ENCODE measurements at regions not wholly inside any gene's neighbourhood (a gene's known extent, or its start where the extent isn't known, plus 50 kb on each side); places are given as distances from the start of the nearest gene placed in this dataset.
A peak's percentile ranks its signal among the peaks of the same experiment; 100 is the strongest.
"Not testable (repeated sequence)": the region's sequence is repeated elsewhere in the genome, so short reads cannot be mapped to it uniquely, and the experiment has no call there.

GRCh38 chr21:18831942-18832676, 428.5 kb upstream of the TMPRSS15 start:
- no peak for DNase-seq (ENCODE audit: extremely low read depth, insufficient read length)
- no peak overlapping the region for H3K4me3 ChIP-seq (replicated peaks; ENCODE audit: low read depth, low read length)
- H3K27me3 ChIP-seq (replicated peaks; ENCODE audit: control insufficient read depth, insufficient read depth, low read length) = no peaks in the 10 kb centered on the region
- TF ChIP-seq CTCF (IDR thresholded peaks at IDR 0.05; ENCODE audit: insufficient read depth, low read length, poor library complexity, severe bottlenecking) = no peak
- H3K36me3 ChIP-seq (ENCODE audit: control insufficient read depth, insufficient read depth, low read length) = no peaks in the 10 kb centered on the region

DNA sequence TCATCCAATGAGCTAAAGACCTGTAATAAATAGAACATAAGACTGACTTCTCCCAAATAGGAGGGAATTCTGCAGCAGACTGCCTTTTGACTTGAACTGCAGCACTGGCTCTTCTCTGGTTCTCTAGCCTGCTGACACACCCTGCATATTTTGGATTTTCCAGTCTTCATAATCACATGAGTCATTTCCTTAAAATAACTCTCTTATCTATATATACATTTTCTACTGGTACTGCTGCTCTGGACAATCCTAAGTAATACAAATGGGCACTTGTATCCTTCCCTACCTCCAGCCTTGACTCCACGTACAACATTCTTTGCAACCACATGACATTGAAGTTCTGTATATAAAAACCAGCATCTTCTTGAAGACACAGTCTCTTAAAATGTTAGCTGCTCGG, 429.4 kb upstream of the TMPRSS15 start:
- H3K4me3 ChIP-seq (replicated peaks; ENCODE audit: low read depth, low read length) = no peak overlapping the region
- DNase-seq (ENCODE audit: extremely low read depth, insufficient read length) = no peak
- no peaks in the 10 kb centered on the region for H3K27me3 ChIP-seq (replicated peaks; ENCODE audit: control insufficient read depth, insufficient read depth, low read length)
- no peaks in the 10 kb centered on the region for H3K36me3 ChIP-seq (ENCODE audit: control insufficient read depth, insufficient read depth, low read length)
- no peak for TF ChIP-seq CTCF (IDR thresholded peaks at IDR 0.05; ENCODE audit: insufficient read depth, low read length, poor library complexity, severe bottlenecking)

GRCh38 chr21:18834121-18834520, 430.5 kb upstream of the TMPRSS15 start:
- H3K36me3 ChIP-seq (ENCODE audit: control insufficient read depth, insufficient read depth, low read length); DNase-seq (ENCODE audit: extremely low read depth, insufficient read length); H3K4me3 ChIP-seq (replicated peaks; ENCODE audit: low read depth, low read length); H3K27me3 ChIP-seq (replicated peaks; ENCODE audit: control insufficient read depth, insufficient read depth, low read length): not testable (repeated sequence)

DNA sequence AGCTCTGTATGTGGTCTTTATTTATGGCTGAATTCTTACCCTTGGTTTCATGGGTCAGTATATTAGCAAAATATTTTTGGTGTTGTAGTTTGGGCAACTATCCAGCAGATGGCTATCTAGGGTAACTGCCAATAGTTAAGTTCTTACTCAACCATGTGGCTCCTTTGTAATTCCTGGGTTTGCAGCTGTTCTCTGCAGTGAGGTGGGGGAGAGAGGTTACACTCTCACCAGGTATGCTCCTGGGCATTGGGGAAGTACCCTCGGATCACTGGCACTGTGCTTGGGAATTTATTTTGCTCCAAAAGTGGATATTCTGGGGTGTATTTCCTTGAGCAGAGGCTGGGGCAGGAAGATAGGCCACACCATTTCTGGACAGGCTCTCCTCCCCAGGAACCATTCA, 436.7 kb upstream of the TMPRSS15 start:
- no peak overlapping the region for H3K4me3 ChIP-seq (replicated peaks; ENCODE audit: low read depth, low read length)
- TF ChIP-seq CTCF (IDR thresholded peaks at IDR 0.05; ENCODE audit: insufficient read depth, low read length, poor library complexity, severe bottlenecking) = peak; percentile 38
- no peak for DNase-seq (ENCODE audit: extremely low read depth, insufficient read length)
- H3K27me3 ChIP-seq (replicated peaks; ENCODE audit: control insufficient read depth, insufficient read depth, low read length) = no peaks in the 10 kb centered on the region
- no peaks in the 10 kb centered on the region for H3K36me3 ChIP-seq (ENCODE audit: control insufficient read depth, insufficient read depth, low read length)

DNA sequence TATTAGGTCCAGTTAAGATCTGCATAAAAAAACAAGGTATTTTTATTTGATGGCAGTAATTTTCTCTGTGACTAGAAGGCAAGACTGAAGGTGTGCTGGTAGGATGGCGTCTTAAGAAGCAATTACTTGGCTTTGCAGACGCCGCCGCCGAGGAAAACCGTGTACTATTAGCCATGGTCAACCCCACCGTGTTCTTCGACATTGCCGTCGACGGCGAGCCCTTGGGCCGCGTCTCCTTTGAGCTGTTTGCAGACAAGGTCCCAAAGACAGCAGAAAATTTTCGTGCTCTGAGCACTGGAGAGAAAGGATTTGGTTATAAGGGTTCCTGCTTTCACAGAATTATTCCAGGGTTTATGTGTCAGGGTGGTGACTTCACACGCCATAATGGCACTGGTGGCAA, 454.0 kb upstream of the TMPRSS15 start:
- not testable (repeated sequence) for H3K36me3 ChIP-seq (ENCODE audit: control insufficient read depth, insufficient read depth, low read length); H3K27me3 ChIP-seq (replicated peaks; ENCODE audit: control insufficient read depth, insufficient read depth, low read length); DNase-seq (ENCODE audit: extremely low read depth, insufficient read length); H3K4me3 ChIP-seq (replicated peaks; ENCODE audit: low read depth, low read length)

DNA sequence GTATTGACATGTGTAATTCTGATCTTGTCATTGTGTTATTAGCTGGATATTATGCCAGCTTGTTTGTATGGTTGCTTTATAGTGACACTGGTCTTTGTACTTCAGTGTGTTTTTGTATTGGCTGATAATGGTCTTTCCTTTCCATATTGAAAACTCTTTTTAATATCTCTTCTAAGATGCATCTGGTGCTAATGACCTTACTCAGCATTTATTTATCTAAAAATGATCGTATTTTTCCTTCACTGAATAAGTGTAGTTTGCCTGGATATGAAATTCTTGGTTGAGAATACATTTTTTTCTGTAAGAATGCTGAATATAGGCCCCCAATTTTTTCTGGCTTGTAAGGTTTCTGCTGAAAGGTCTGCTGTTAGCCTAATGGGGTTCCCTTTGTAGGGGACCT, 465.5 kb upstream of the TMPRSS15 start:
- no peaks in the 10 kb centered on the region for H3K36me3 ChIP-seq (ENCODE audit: control insufficient read depth, insufficient read depth, low read length)
- no peak for TF ChIP-seq CTCF (IDR thresholded peaks at IDR 0.05; ENCODE audit: insufficient read depth, low read length, poor library complexity, severe bottlenecking)
- no peaks in the 10 kb centered on the region for H3K27me3 ChIP-seq (replicated peaks; ENCODE audit: control insufficient read depth, insufficient read depth, low read length)
- H3K4me3 ChIP-seq (replicated peaks; ENCODE audit: low read depth, low read length) = no peak overlapping the region
- DNase-seq (ENCODE audit: extremely low read depth, insufficient read length) = no peak

- DNase-seq (ENCODE audit: extremely low read depth, insufficient read length) = no peak
- Histone ChIP-seq H3K27me3 (replicated peaks; ENCODE audit: control insufficient read depth, insufficient read depth, low read length) (no peaks in the 10 kb centered on the region), H3K36me3 (ENCODE audit: control insufficient read depth, insufficient read depth, low read length) (no peaks in the 10 kb centered on the region), H3K4me3 (replicated peaks; ENCODE audit: low read depth, low read length) (no peak overlapping the region)
- TF ChIP-seq CTCF (IDR thresholded peaks at IDR 0.05; ENCODE audit: insufficient read depth, low read length, poor library complexity, severe bottlenecking) = no peak
Observed at GRCh38 chr21:18877917-18878316, 474.3 kb upstream of the TMPRSS15 start.

Measured in GM06990 (cell line).